GM23338 (cell line): ENCODE measurements at regions not wholly inside any gene's neighbourhood (a gene's known extent, or its start where the extent isn't known, plus 50 kb on each side); places are given as distances from the start of the nearest gene placed in this dataset.

Experiments used
- ATAC-seq: fragments of 200-7000 bp; cut with Tn5 transposase; 3 replicates; pipeline ENCODE4 v1.9.1; 2020
- DNase-seq: peaks from one replicate; pipeline ENCODE4 v3.0.0-alpha.2; 2015; ENCODE audit warnings: low spot score
- H2AFZ ChIP-seq: fragments of 200-600 bp; sonication (generic); 2 replicates; pipeline ENCODE4 v1.8.0; 2016; ENCODE audit warnings: antibody characterized with exemption, mild to moderate bottlenecking, moderate library complexity
- H3F3A ChIP-seq: fragments of 200-600 bp; sonication (generic); replicated peaks from 2 replicates; pipeline ENCODE4 v1.8.0; 2017; ENCODE audit warnings: antibody characterized with exemption, mixed run types, low read depth
- H3K27ac ChIP-seq: fragments of 200-600 bp; sonication (generic); 2 replicates; pipeline ENCODE4 v1.6.1; 2016; ENCODE audit warnings: low read depth
- H3K27me3 ChIP-seq: fragments of 200-600 bp; sonication (generic); 2 replicates; pipeline ENCODE4 v1.8.0; 2016; ENCODE audit warnings: mild to moderate bottlenecking, mixed run types, moderate library complexity; ENCODE audit not compliant: insufficient read depth
- H3K36me3 ChIP-seq: fragments of 200-600 bp; sonication (generic); 2 replicates; pipeline ENCODE4 v1.8.0; 2016; ENCODE audit warnings: mild to moderate bottlenecking; ENCODE audit not compliant: insufficient read depth
- H3K4me1 ChIP-seq: fragments of 200-600 bp; sonication (generic); 2 replicates; pipeline ENCODE4 v1.8.0; 2016; ENCODE audit warnings: mild to moderate bottlenecking, moderate library complexity; ENCODE audit not compliant: insufficient read depth
- H3K4me2 ChIP-seq: fragments of 200-600 bp; sonication (generic); 2 replicates; pipeline ENCODE4 v1.7.1; 2017; ENCODE audit warnings: mixed run types
- H3K4me3 ChIP-seq: fragments of 200-600 bp; sonication (generic); 2 replicates; pipeline ENCODE4 v1.6.1; 2016; ENCODE audit warnings: mixed run types
- H3K79me2 ChIP-seq: fragments of 200-600 bp; sonication (generic); replicated peaks from 2 replicates; pipeline ENCODE4 v1.8.0; 2017; ENCODE audit warnings: mild to moderate bottlenecking; ENCODE audit not compliant: insufficient read depth
- H3K9me2 ChIP-seq: fragments of 200-600 bp; sonication (generic); 2 replicates; pipeline ENCODE4 v1.8.0; 2017; ENCODE audit not compliant: insufficient read depth
- H4K20me1 ChIP-seq: fragments of 200-600 bp; sonication (generic); replicated peaks from 2 replicates; pipeline ENCODE4 v1.8.0; 2017; ENCODE audit warnings: mild to moderate bottlenecking; ENCODE audit not compliant: insufficient read depth
- H3K27ac Mint-ChIP-seq: 2 replicates; pipeline ENCODE4 v1.8.0; 2020; ENCODE audit warnings: inconsistent platforms, mild to moderate bottlenecking, moderate library complexity, mixed read lengths
- H3K27me3 Mint-ChIP-seq: 3 replicates; pipeline ENCODE4 v1.8.0; 2022; ENCODE audit warnings: low read depth, mild to moderate bottlenecking, moderate library complexity, mixed read lengths, inconsistent platforms; ENCODE audit not compliant: insufficient read depth, poor library complexity
- H3K36me3 Mint-ChIP-seq: 3 replicates; pipeline ENCODE4 v1.8.0; 2021; ENCODE audit warnings: low read depth, mild to moderate bottlenecking, inconsistent platforms, moderate library complexity, mixed read lengths
- H3K4me1 Mint-ChIP-seq: 3 replicates; pipeline ENCODE4 v1.8.0; 2020; ENCODE audit warnings: mild to moderate bottlenecking, inconsistent platforms, mixed read lengths
- H3K4me3 Mint-ChIP-seq: 3 replicates; pipeline ENCODE4 v1.8.0; 2021; ENCODE audit warnings: moderate library complexity, mild to moderate bottlenecking, inconsistent platforms, mixed read lengths
- H3K9me3 Mint-ChIP-seq: 3 replicates; pipeline ENCODE4 v1.8.0; 2020; ENCODE audit warnings: moderate library complexity, mild to moderate bottlenecking, inconsistent platforms, mixed read lengths
- EZH2 ChIP-seq: fragments of 200-600 bp; sonication (generic); IDR thresholded peaks from one replicate; pipeline ENCODE4 v1.8.0; 2017; ENCODE audit warnings: antibody characterized with exemption, mild to moderate bottlenecking, low read depth; ENCODE audit not compliant: unreplicated experiment
- JUNB ChIP-seq: IDR thresholded peaks from one replicate; pipeline ENCODE4 v1.6.1; 2016; ENCODE audit warnings: antibody characterized with exemption; ENCODE audit not compliant: unreplicated experiment
- NANOG ChIP-seq: IDR thresholded peaks from 2 replicates; pipeline ENCODE4 v1.6.1; 2016; ENCODE audit warnings: antibody characterized with exemption, borderline replicate concordance
- STAT1 ChIP-seq: IDR thresholded peaks from one replicate; pipeline ENCODE4 v1.6.1; 2016; ENCODE audit warnings: antibody characterized with exemption; ENCODE audit not compliant: unreplicated experiment
- ZNF114 ChIP-seq: fragments of 250-450 bp; sonication (Bioruptor Pico); IDR thresholded peaks from 2 replicates; pipeline ENCODE4 v1.5.0; 2020; ENCODE audit warnings: mild to moderate bottlenecking, moderate library complexity
- ZNF331 ChIP-seq: fragments of 250-450 bp; sonication (Bioruptor Pico); IDR thresholded peaks from 2 replicates; pipeline ENCODE4 v1.5.0; 2020; ENCODE audit warnings: low read depth, mild to moderate bottlenecking, moderate library complexity
- TF ChIP-seq, protein P1 (sequence below): fragments of 250-450 bp; sonication (Bioruptor Pico); IDR thresholded peaks from 2 replicates; pipeline ENCODE4 v1.5.0; 2020; ENCODE audit warnings: mild to moderate bottlenecking, moderate library complexity
- TF ChIP-seq, protein P2 (sequence below): IDR thresholded peaks from 2 replicates; pipeline ENCODE4 v1.6.1; 2016; ENCODE audit warnings: antibody characterized with exemption
- TF ChIP-seq, protein P3 (sequence below), 2 experiments: fragments of 200-600 bp in 1 of 2; sonication (generic) in 1 of 2; conservative IDR thresholded peaks; 2 replicates each; pipeline versions ENCODE4 v1.5.1 to v1.6.1; 2016 to 2017; ENCODE audit warnings: antibody characterized with exemption in 2 of 2, low read depth in 2 of 2, mild to moderate bottlenecking in 2 of 2, moderate library complexity in 1 of 2

DNA sequence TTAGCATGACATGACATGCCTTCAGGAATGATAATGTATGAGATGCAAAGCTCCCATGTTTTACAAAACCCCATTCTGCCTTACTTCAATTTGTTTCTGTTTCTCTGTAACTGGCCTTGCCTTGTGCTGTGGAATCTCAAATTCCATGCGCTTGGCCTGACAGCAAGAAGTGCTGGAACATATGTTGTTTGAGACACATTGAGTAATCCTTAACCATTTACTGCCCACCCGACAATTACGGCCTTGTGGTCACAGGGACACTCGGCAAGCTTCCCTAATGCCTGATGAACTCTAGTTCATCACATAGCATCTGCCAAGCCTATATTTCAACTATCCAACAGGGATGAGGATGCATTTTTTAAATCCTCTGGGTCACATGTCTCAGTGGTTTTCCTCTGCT lies 226.4 kb upstream of the CASK start:
- Histone ChIP-seq H3K4me2 (no peak overlapping the region), H3F3A (no peaks in the 10 kb centered on the region), H3K4me1 (no peaks in the 10 kb centered on the region), H3K27ac (no peak overlapping the region), H4K20me1 (no peaks in the 10 kb centered on the region), H3K36me3 (no peaks in the 10 kb centered on the region), H3K4me3 (no peak overlapping the region), H2AFZ (no peak overlapping the region), H3K79me2 (no peaks in the 10 kb centered on the region), H3K9me2 (no peaks in the 10 kb centered on the region), H3K27me3 (no peaks in the 10 kb centered on the region)
- TF ChIP-seq, protein P1, sequence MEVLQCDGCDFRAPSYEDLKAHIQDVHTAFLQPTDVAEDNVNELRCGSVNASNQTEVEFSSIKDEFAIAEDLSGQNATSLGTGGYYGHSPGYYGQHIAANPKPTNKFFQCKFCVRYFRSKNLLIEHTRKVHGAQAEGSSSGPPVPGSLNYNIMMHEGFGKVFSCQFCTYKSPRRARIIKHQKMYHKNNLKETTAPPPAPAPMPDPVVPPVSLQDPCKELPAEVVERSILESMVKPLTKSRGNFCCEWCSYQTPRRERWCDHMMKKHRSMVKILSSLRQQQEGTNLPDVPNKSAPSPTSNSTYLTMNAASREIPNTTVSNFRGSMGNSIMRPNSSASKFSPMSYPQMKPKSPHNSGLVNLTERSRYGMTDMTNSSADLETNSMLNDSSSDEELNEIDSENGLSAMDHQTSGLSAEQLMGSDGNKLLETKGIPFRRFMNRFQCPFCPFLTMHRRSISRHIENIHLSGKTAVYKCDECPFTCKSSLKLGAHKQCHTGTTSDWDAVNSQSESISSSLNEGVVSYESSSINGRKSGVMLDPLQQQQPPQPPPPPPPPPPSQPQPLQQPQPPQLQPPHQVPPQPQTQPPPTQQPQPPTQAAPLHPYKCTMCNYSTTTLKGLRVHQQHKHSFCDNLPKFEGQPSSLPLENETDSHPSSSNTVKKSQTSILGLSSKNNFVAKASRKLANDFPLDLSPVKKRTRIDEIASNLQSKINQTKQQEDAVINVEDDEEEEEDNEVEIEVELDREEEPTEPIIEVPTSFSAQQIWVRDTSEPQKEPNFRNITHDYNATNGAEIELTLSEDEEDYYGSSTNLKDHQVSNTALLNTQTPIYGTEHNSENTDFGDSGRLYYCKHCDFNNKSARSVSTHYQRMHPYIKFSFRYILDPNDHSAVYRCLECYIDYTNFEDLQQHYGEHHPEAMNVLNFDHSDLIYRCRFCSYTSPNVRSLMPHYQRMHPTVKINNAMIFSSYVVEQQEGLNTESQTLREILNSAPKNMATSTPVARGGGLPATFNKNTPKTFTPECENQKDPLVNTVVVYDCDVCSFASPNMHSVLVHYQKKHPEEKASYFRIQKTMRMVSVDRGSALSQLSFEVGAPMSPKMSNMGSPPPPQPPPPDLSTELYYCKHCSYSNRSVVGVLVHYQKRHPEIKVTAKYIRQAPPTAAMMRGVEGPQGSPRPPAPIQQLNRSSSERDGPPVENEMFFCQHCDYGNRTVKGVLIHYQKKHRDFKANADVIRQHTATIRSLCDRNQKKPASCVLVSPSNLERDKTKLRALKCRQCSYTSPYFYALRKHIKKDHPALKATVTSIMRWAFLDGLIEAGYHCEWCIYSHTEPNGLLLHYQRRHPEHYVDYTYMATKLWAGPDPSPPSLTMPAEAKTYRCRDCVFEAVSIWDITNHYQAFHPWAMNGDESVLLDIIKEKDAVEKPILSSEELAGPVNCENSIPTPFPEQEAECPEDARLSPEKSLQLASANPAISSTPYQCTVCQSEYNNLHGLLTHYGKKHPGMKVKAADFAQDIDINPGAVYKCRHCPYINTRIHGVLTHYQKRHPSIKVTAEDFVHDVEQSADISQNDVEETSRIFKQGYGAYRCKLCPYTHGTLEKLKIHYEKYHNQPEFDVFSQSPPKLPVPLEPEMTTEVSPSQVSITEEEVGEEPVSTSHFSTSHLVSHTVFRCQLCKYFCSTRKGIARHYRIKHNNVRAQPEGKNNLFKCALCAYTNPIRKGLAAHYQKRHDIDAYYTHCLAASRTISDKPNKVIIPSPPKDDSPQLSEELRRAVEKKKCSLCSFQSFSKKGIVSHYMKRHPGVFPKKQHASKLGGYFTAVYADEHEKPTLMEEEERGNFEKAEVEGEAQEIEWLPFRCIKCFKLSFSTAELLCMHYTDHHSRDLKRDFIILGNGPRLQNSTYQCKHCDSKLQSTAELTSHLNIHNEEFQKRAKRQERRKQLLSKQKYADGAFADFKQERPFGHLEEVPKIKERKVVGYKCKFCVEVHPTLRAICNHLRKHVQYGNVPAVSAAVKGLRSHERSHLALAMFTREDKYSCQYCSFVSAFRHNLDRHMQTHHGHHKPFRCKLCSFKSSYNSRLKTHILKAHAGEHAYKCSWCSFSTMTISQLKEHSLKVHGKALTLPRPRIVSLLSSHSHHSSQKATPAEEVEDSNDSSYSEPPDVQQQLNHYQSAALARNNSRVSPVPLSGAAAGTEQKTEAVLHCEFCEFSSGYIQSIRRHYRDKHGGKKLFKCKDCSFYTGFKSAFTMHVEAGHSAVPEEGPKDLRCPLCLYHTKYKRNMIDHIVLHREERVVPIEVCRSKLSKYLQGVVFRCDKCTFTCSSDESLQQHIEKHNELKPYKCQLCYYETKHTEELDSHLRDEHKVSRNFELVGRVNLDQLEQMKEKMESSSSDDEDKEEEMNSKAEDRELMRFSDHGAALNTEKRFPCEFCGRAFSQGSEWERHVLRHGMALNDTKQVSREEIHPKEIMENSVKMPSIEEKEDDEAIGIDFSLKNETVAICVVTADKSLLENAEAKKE (CRISPR knock-in tag) = no peak
- TF ChIP-seq JUNB (no peak), ZNF331 (CRISPR knock-in tag) (no peak), EZH2 (no peak), STAT1 (no peak), ZNF114 (CRISPR knock-in tag) (no peak), NANOG (no peak)
- TF ChIP-seq, protein P2, sequence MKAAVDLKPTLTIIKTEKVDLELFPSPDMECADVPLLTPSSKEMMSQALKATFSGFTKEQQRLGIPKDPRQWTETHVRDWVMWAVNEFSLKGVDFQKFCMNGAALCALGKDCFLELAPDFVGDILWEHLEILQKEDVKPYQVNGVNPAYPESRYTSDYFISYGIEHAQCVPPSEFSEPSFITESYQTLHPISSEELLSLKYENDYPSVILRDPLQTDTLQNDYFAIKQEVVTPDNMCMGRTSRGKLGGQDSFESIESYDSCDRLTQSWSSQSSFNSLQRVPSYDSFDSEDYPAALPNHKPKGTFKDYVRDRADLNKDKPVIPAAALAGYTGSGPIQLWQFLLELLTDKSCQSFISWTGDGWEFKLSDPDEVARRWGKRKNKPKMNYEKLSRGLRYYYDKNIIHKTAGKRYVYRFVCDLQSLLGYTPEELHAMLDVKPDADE = no peak
- TF ChIP-seq, protein P3, sequence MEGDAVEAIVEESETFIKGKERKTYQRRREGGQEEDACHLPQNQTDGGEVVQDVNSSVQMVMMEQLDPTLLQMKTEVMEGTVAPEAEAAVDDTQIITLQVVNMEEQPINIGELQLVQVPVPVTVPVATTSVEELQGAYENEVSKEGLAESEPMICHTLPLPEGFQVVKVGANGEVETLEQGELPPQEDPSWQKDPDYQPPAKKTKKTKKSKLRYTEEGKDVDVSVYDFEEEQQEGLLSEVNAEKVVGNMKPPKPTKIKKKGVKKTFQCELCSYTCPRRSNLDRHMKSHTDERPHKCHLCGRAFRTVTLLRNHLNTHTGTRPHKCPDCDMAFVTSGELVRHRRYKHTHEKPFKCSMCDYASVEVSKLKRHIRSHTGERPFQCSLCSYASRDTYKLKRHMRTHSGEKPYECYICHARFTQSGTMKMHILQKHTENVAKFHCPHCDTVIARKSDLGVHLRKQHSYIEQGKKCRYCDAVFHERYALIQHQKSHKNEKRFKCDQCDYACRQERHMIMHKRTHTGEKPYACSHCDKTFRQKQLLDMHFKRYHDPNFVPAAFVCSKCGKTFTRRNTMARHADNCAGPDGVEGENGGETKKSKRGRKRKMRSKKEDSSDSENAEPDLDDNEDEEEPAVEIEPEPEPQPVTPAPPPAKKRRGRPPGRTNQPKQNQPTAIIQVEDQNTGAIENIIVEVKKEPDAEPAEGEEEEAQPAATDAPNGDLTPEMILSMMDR (conservative IDR thresholded peaks at IDR 0.05; ENCODE audit: low read depth in 2 of 2) = no peak
- H3K4me1 Mint-ChIP-seq = no peaks in the 10 kb centered on the region; the same call in 2 of the 3 replicates
- no peak overlapping the region for H3K4me3 Mint-ChIP-seq
- no peaks in the 10 kb centered on the region for H3K27me3 Mint-ChIP-seq
- no peaks in the 10 kb centered on the region; the same call in 2 of the 3 replicates for H3K9me3 Mint-ChIP-seq
- H3K27ac Mint-ChIP-seq = no peak overlapping the region
- DNase-seq = no peak
- H3K36me3 Mint-ChIP-seq = no peaks in the 10 kb centered on the region
- ATAC-seq = no peak
